Heart left ventricle (tissue), 16 donors: ENCODE measurements at regions not wholly inside any gene's neighbourhood (a gene's known extent, or its start where the extent isn't known, plus 50 kb on each side); places are given as distances from the start of the nearest gene placed in this dataset.

ENCODE experiments used
- ATAC-seq, 4 donors: fragments of 200-7000 bp; cut with Tn5 transposase; one replicate each; pipeline ENCODE4 v1.9.1; 2020 to 2022; ENCODE audit warnings: moderate library complexity in 4 of 4, mild to moderate bottlenecking in 3 of 4, moderate number of reproducible peaks in 1 of 4
- DNase-seq, 5 donors: peaks; one replicate each; pipeline ENCODE4 v3.0.0-alpha.2; 2020
- H3K27ac ChIP-seq, 12 donors: fragments of 200-600 bp; sonication (generic) in 4 of 12; one replicate each; pipeline versions ENCODE4 v1.5.0 to v1.8.0; 2016 to 2022; ENCODE audit warnings: mild to moderate bottlenecking in 2 of 12
- H3K27me3 ChIP-seq, 9 donors: fragments of 200-600 bp; sonication (generic) in 2 of 9; one replicate each; pipeline versions ENCODE4 v1.5.1 to v1.8.0; 2016 to 2022; ENCODE audit warnings: mild to moderate bottlenecking in 3 of 9
- H3K36me3 ChIP-seq, 9 donors: fragments of 200-600 bp; sonication (generic) in 2 of 9; one replicate each; pipeline versions ENCODE4 v1.5.0 to v1.8.0; 2018 to 2022; ENCODE audit warnings: mild to moderate bottlenecking in 2 of 9
- H3K4me1 ChIP-seq, 12 donors: fragments of 200-600 bp; sonication (generic) in 4 of 12; one replicate each; pipeline versions ENCODE4 v1.5.0 to v1.8.0; 2016 to 2022; ENCODE audit warnings: mild to moderate bottlenecking in 3 of 12
- H3K4me3 ChIP-seq, 12 donors: fragments of 200-600 bp; sonication (generic) in 4 of 12; one replicate each; pipeline versions ENCODE4 v1.5.0 to v1.8.0; 2017 to 2022; ENCODE audit warnings: mild to moderate bottlenecking in 9 of 12, moderate library complexity in 4 of 12
- H3K9me3 ChIP-seq, 12 donors: fragments of 200-600 bp; sonication (generic) in 4 of 12; one replicate each; pipeline versions ENCODE4 v1.5.0 to v1.8.0; 2016 to 2022; ENCODE audit warnings: mild to moderate bottlenecking in 1 of 12
- CTCF ChIP-seq, 12 donors: fragments of 200-600 bp; sonication (generic) in 4 of 12; IDR thresholded peaks; one replicate each; pipeline versions ENCODE4 v1.5.0 to v1.8.0; 2018 to 2022; ENCODE audit warnings: antibody characterized with exemption in 12 of 12, mild to moderate bottlenecking in 5 of 12
- POLR2A ChIP-seq, 2 donors: fragments of 450-650 bp; IDR thresholded peaks; one replicate each; pipeline ENCODE4 v1.6.1; 2017; ENCODE audit warnings: antibody characterized with exemption in 2 of 2, mild to moderate bottlenecking in 2 of 2, moderate library complexity in 2 of 2
- WGBS, 4 donors: extraction: QIAGEN DNeasy Blood & Tissue Kit in 2 of 4; methylation state at CpG; one replicate each; pipeline versions ENCODE4 v1.1.5 to v1.1.7; 2013 to 2018; 5-methylcytosine and 5-hydroxymethylcytosine counted together
- intact Hi-C, 10 donors: fragments of 100-400 bp; cut with DNase I; formaldehyde crosslinking; loops; one replicate each; pipeline versions ENCODE4 v1.11.1 to v1.14.2; 2022
- donor health status: ischemic (EF 13 %, LVEDD 7.1; RV severe dilation, severe dysfunction).
- donor health status: healthy with polysubstance abuse.
- donor health status: DM: no; HTN: yes; CAD: no.
- donor health status: DM: no; HTN: no; CAD: no.
- donor health status: ischemic (EF 25% LVEDD 6.9; RV normal size, moderate dysfunction).
- donor health status: ischemic (EF 25% LVEDD 5.7; RV mildly dilated, moderate dysfunction).
- donor health status: healthy.
- donor health status: DM: yes; HTN: yes; CAD: no.
- donor health status: ischemic (EF 35%, LVEDD 5.7; RV mildly dilated, moderate dysfunction).
- donor health status: nonischemic (EF 11% LVEDD 7.7; RV severe dilation, severe dysfunction).
- donor health status: DM: yes; HTN: yes; CAD: no.
- donor health status: PGD.
- donor health status: ischemic (EF 29% LVEDD 5.4; RV normal size, mild dysfunction).
- donor health status: nonischemic (EF 23%, LVEDD 6.1; RV moderate dilation, normal function).

- H3K4me3 ChIP-seq, result no peak overlapping the region
- TF ChIP-seq CTCF (IDR thresholded peaks at IDR 0.05) (no peak), POLR2A (IDR thresholded peaks at IDR 0.05) (no peak)
- 56 to 78% (median 67%) methylated on average over 3 of the region's 3 CpGs for WGBS, 4 donors
- no peak overlapping the region for H3K27ac ChIP-seq
- H3K4me1 ChIP-seq, result no peaks in the 10 kb centered on the region
- intact Hi-C loops, result no loop called here
- no peaks in the 10 kb centered on the region for H3K27me3 ChIP-seq
- ATAC-seq (no peak), DNase-seq (no peak)
- H3K9me3 ChIP-seq, result no peaks in the 10 kb centered on the region
- H3K36me3 ChIP-seq, result no peaks in the 10 kb centered on the region
These were observed 60.1 kb upstream of the SPATA31D4 start for GRCh38 chr9:81868145-81868544.

GRCh38 chr9:81871695-81872094 lies 56.5 kb upstream of the SPATA31D4 start:
- no peak for ATAC-seq
- H3K36me3 ChIP-seq, result no peaks in the 10 kb centered on the region
- no peaks in the 10 kb centered on the region for H3K27me3 ChIP-seq
- intact Hi-C loops, result no loop called here
- TF ChIP-seq CTCF (IDR thresholded peaks at IDR 0.05) (no peak), POLR2A (IDR thresholded peaks at IDR 0.05) (no peak)
- peaks cover 0 to 2% (median 0%) of the 10 kb centered on the region in 12 donors for H3K9me3 ChIP-seq
- peaks cover 0 to 14% (median 0%) of the 10 kb centered on the region in 12 donors for H3K4me1 ChIP-seq
- no peak overlapping the region for H3K27ac ChIP-seq
- DNase-seq, result no peak
- H3K4me3 ChIP-seq, result no peak overlapping the region
- WGBS, 4 donors, result 61 to 69% (median 68%) methylated on average over 1 of the region's 1 CpG

- H3K36me3 ChIP-seq, result no peaks in the 10 kb centered on the region
- H3K27ac ChIP-seq, result peak overlapping the region in 8 of 12 donors; percentile 13 to 80 (median 40)
- no peaks in the 10 kb centered on the region for H3K27me3 ChIP-seq
- 58 to 62% (median 61%) methylated on average over 7 of the region's 7 CpGs for WGBS, 4 donors
- peaks cover 0 to 17% (median 0%) of the 10 kb centered on the region in 12 donors for H3K4me1 ChIP-seq
- no peak for DNase-seq
- ATAC-seq, result peak in 1 of 4 donors; percentile 55
- H3K9me3 ChIP-seq, result peaks cover 0 to 2% (median 0%) of the 10 kb centered on the region in 12 donors
- intact Hi-C loops, result no loop called here
- no peak for TF ChIP-seq POLR2A (IDR thresholded peaks at IDR 0.05)
- TF ChIP-seq CTCF (IDR thresholded peaks at IDR 0.05), result no peak
- no peak overlapping the region for H3K4me3 ChIP-seq
These were observed 54.0 kb upstream of the SPATA31D4 start for GRCh38 chr9:81874250-81874649.

GRCh38 chr9:81874931-81875330 lies 53.3 kb upstream of the SPATA31D4 start:
- WGBS, 4 donors, result 31 to 43% (median 35%) methylated on average over 4 of the region's 4 CpGs
- no peaks in the 10 kb centered on the region for H3K36me3 ChIP-seq
- no peak overlapping the region for H3K4me3 ChIP-seq
- ATAC-seq, result peak in 3 of 4 donors; percentile 27 to 88 (median 69)
- peak overlapping the region in 8 of 12 donors; percentile 13 to 80 (median 36) for H3K27ac ChIP-seq
- intact Hi-C loops, result no loop called here
- TF ChIP-seq POLR2A (IDR thresholded peaks at IDR 0.05) (no peak), CTCF (IDR thresholded peaks at IDR 0.05) (no peak)
- peaks cover 0 to 24% (median 0%) of the 10 kb centered on the region in 12 donors for H3K4me1 ChIP-seq
- DNase-seq, result peak in 1 of 5 donors; percentile 33
- H3K9me3 ChIP-seq, result peaks cover 0 to 2% (median 0%) of the 10 kb centered on the region in 12 donors
- H3K27me3 ChIP-seq, result no peaks in the 10 kb centered on the region
